HL-60 (cell line): ENCODE measurements at regions not wholly inside any gene's neighbourhood (a gene's known extent, or its start where the extent isn't known, plus 50 kb on each side); places are given as distances from the start of the nearest gene placed in this dataset.

Experiments
- CTCF ChIP-seq: IDR thresholded peaks from one replicate; pipeline ENCODE4 v1.5.1; 2011; ENCODE audit warnings: low read length, control low read depth, inconsistent platforms; ENCODE audit not compliant: insufficient read depth
- GABPA ChIP-seq: IDR thresholded peaks from 2 replicates; pipeline ENCODE4 v1.6.1; 2012; ENCODE audit warnings: low read depth
- POLR2AphosphoS5 ChIP-seq: IDR thresholded peaks from 2 replicates; pipeline ENCODE4 v1.6.1; 2012; ENCODE audit warnings: low read depth
- REST ChIP-seq: IDR thresholded peaks from 2 replicates; pipeline ENCODE4 v1.6.1; 2012; ENCODE audit warnings: low read depth; ENCODE audit not compliant: insufficient replicate concordance
- SPI1 ChIP-seq: IDR thresholded peaks from 2 replicates; pipeline ENCODE4 v1.6.1; 2012; ENCODE audit warnings: low read depth, mild to moderate bottlenecking, borderline replicate concordance

- TF ChIP-seq CTCF (no peak), GABPA (no peak), SPI1 (no peak), POLR2AphosphoS5 (no peak), REST (no peak)
Observed at GRCh38 chr2:120474486-120474885, 128.6 kb downstream of the INHBB start.
